GM10266 (cell line): ENCODE measurements at regions not wholly inside any gene's neighbourhood (a gene's known extent, or its start where the extent isn't known, plus 50 kb on each side); places are given as distances from the start of the nearest gene placed in this dataset.

Source experiments
- DNase-seq: peaks from one replicate; pipeline ENCODE4 v3.0.0; 2012; ENCODE audit errors: extremely low spot score
- TF ChIP-seq, protein P1 (sequence below): IDR thresholded peaks from 2 replicates; pipeline ENCODE4 v1.5.1; 2012; ENCODE audit warnings: mild to moderate bottlenecking, low read depth; ENCODE audit not compliant: control insufficient read depth, insufficient read depth; ENCODE audit errors: missing control alignments

GRCh38 chr4:82261084-82261483 lies 112.7 kb downstream of the HNRNPD start:
- no peak for DNase-seq
- TF ChIP-seq, protein P1, sequence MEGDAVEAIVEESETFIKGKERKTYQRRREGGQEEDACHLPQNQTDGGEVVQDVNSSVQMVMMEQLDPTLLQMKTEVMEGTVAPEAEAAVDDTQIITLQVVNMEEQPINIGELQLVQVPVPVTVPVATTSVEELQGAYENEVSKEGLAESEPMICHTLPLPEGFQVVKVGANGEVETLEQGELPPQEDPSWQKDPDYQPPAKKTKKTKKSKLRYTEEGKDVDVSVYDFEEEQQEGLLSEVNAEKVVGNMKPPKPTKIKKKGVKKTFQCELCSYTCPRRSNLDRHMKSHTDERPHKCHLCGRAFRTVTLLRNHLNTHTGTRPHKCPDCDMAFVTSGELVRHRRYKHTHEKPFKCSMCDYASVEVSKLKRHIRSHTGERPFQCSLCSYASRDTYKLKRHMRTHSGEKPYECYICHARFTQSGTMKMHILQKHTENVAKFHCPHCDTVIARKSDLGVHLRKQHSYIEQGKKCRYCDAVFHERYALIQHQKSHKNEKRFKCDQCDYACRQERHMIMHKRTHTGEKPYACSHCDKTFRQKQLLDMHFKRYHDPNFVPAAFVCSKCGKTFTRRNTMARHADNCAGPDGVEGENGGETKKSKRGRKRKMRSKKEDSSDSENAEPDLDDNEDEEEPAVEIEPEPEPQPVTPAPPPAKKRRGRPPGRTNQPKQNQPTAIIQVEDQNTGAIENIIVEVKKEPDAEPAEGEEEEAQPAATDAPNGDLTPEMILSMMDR, result no peak

- TF ChIP-seq, protein P1, result no peak
- DNase-seq, result no peak
These were observed 113.2 kb downstream of the HNRNPD start for GRCh38 chr4:82260632-82261031.

DNA sequence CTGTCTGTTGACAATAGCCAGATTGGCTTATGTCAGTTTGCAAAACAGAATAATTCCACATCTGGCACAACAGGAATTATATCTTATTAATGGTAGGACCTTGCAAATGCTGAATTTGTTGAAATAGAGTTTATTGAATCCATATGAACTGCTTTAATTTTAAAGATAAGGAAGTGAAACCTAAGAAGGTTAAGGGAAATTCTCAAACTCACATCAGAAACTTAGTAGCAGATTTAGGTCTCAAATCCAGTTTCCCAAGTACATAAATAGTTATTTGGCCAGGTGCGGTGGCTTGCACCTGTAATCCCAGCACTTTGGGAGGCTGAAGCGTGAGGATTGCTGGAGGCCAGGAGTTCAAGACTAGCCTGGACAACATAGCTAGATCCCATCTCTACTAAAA lies 117.1 kb downstream of the HNRNPD start:
- TF ChIP-seq, protein P1, result no peak
- DNase-seq, result no peak

DNA sequence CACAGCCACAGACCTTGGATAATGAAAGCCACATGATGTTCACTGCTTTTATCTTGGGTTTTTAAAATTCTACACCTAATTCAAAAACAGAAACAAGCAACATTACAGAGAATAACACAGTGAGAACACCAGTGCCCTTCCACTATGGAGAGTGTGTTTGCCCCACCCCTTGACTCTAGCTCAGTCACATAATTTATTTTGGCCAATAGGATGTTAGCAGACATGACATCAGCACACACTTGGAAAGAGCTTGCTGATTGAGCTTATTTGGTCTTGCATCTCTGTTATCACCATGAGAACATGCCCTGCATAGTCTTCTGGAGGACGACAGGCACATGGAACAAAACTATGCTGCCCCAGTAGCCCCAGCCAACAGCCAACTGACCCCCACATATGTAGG lies 118.1 kb downstream of the HNRNPD start:
- DNase-seq, result no peak
- TF ChIP-seq, protein P1, result no peak

DNA sequence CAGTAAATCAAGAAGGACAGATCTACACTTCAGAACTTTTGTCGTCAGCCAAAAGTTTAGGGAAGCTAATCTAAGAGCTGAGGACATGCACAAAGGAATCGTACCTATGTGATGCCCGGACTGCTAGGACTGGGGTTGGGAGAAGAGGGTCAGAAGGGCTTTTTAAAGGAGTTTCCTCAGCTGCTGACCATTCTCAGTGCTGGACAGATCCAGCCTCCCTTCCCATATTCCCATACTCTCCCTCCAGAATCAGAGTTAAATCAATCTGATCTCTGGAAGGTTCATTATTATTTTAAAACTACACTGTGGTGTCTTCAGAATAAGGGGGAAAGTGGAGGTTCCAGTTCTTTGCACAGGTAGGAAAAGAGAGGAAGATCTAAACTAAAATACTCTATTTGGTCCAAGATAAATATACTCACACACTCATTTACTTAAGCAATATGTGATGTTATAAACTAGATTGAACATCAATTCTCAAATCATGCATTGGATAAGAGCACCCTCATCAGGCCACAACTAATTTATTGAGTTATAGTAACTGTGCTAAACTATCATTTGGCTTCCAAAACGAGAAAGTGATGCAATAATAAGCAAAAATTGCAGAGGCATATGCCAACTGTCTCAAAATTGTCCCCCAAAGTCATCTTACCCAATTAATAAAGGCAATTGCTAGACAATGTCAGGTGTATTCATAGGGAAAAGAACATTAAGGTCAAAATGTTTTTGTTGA lies 124.7 kb downstream of the HNRNPD start:
- no peak for DNase-seq
- TF ChIP-seq, protein P1, result no peak

DNA sequence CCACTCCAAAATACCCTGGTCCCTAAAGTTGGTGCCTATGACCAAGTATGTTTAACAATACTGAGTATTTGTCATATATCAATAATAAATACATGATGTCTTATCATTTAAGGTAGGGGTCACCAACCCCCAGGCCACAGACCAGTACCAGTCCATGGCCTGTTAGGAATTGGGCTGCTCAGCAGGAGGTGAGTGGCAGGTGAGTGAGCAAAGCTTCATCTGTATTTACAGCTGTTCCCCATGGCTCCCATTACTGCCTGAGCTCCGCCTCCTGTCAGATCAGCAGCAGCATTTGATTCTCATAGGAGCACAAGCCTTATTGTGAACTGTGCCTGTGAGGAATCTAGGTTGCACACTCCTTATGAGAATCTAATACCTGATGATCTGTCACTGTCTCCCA lies 126.2 kb downstream of the HNRNPD start:
- DNase-seq, result no peak
- TF ChIP-seq, protein P1, result no peak

DNA sequence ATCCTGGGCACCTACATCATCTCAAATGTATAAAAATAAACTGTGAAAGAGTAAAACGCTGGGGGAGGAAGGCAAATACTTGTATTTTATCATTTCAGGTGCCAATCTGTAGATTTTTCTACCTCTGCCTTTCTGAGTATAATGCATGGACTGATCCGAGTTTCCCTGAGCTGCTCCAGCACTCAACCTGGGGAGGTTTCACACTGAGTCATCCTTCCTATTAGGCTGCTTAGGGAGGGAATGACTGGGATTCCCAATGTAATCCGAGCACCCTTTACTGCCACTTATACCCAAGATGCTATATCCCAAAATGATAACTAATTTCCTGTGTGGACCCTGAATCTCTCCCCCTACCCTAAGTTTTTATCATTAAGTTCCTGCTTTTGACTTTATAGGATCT lies 126.6 kb downstream of the HNRNPD start:
- DNase-seq, result no peak
- TF ChIP-seq, protein P1, result no peak
